Epithelial cell of esophagus (primary cell): ENCODE measurements at regions not wholly inside any gene's neighbourhood (a gene's known extent, or its start where the extent isn't known, plus 50 kb on each side); places are given as distances from the start of the nearest gene placed in this dataset.
A peak's percentile ranks its signal among the peaks of the same experiment; 100 is the strongest.

Experiments used
- DNase-seq: peaks from one replicate; pipeline ENCODE4 v3.0.0; 2010; ENCODE audit warnings: low read depth
- H3K4me3 ChIP-seq: 2 replicates; pipeline ENCODE4 v1.5.1; 2011; ENCODE audit warnings: mild to moderate bottlenecking, low read length, control low read depth
- CTCF ChIP-seq: IDR thresholded peaks from 2 replicates; pipeline ENCODE4 v1.5.1; 2011; ENCODE audit warnings: low read depth, mild to moderate bottlenecking, low read length, control low read depth, inconsistent platforms; ENCODE audit not compliant: insufficient read depth; ENCODE audit errors: missing control alignments

DNA sequence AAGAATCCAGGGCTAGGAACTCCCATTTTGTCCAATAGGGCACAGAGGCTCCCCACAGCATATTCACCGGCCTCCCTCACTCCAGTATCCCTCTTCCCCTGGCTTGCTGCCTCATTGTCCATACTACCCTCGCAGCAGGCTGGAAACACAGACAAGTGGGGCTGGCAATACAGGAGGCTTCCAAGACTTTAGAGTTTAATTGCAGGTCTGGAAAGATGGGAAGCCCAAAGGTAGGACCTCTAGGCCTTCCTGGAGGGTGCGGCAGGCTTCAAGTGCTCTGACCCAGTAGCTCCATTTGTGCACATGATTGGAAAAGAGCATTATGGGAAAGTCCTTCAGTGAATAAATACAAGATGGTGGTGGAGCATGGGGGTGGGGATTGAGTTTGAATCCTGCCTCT lies 166.7 kb downstream of the EVX1 start:
- TF ChIP-seq CTCF: no peak
- no peak overlapping the region for H3K4me3 ChIP-seq
- no peak for DNase-seq

DNA sequence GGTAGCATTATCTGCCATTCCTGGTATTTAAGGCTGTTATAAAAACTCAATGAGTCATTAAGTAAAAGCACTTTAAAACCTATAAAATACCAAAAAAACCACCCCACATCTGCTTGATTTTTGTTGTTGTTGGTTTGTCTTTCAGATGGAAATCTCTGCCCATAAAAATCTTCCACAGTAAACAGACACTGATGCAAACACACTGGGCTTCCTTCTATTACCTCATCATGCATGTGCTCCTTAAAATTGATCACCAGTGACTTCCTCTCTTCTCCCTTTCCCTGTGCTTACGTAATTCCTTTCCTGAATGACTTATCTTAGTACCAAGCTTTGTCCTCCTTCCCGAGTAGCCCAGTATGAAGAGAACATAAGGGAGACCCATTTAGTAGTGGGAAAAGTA lies 167.2 kb downstream of the EVX1 start:
- no peak for TF ChIP-seq CTCF
- peak; percentile 24 for DNase-seq
- H3K4me3 ChIP-seq: no peak overlapping the region

GRCh38 chr7:27410812-27411544 lies 168.4 kb downstream of the EVX1 start:
- no peak for TF ChIP-seq CTCF
- DNase-seq: no peak

GRCh38 chr7:27412164-27412563 lies 169.6 kb downstream of the EVX1 start:
- TF ChIP-seq CTCF: no peak
- no peak for DNase-seq

More at GRCh38 chr7:27410812-27411544, 168.4 kb downstream of the EVX1 start:
- H3K4me3 ChIP-seq: no peak overlapping the region

DNA sequence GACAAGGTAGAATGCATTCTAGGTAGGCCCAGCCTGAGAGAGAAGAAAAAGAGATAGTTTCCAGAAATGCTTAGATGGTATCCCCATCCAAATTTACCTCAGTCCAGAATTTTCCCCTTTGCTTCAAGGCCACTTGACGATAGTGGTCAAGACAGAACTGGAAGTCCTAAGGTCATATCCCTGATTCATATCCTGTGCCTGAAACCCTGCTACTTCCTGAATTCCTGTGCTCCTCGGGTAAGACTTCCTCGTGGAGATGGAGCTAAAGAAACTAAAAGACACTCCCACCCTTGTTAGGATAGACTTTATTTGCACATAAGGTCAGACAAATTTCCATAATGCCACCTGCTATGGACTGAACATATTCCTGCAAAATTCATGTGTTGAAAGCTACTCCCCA lies 175.9 kb downstream of the EVX1 start:
- no peak for TF ChIP-seq CTCF
- no peak for DNase-seq
- no peak overlapping the region for H3K4me3 ChIP-seq

More at GRCh38 chr7:27412164-27412563, 169.6 kb downstream of the EVX1 start:
- H3K4me3 ChIP-seq: no peak overlapping the region

DNA sequence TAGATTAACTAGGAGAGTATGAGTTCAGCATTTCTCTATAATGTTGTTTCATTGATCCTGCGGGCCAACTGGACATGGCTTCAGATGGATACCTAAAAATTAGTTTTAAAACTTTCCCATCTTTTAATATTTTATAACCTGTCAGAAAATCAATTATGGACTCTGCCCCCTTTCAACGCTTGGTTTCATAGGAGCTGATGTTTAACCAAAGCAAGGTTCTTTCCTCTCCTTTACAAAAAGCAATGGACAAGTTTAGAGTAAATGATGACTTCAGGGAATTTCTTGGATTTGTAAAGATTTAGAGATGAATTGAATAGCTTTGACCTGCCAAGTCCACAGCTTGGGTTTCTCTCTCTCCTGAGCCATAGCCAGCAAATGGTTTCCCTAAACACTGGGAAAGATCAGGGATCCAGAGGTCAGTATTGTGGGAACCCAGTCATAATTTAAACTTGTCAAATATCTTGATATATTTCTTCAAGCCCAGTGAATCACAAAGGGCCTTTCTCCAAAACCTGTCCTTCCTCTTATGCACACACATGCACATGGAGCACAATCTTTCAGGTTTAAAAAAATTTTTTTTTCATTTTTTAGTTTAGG lies 177.1 kb downstream of the EVX1 start:
- TF ChIP-seq CTCF: no peak
- peak; percentile 27 for DNase-seq
- no peak overlapping the region for H3K4me3 ChIP-seq

DNA sequence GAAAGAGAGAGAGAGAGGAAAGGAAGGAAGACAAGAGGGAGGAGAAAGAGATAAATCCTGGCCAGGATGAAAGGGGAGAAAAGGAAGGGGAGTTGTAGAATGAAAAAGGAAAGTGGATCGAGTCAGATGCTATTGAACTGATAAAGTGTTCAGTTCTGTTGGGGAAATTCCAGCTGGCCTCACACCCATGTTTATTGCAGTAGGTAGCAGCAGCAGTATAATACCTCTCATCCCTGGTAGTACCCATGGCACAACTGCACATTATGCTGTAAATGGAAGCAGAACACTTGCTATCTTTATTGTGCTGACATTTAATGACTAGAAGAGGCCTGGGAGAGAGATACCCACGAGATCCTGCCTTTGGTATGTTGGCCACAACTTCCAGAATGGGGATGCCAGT lies 178.1 kb downstream of the EVX1 start:
- no peak for TF ChIP-seq CTCF
- no peak for DNase-seq

More for the DNA sequence above, 178.1 kb downstream of the EVX1 start:
- no peak overlapping the region for H3K4me3 ChIP-seq
